ENCODE measurements at regions not wholly inside any gene's neighbourhood (a gene's known extent, or its start where the extent isn't known, plus 50 kb on each side); places are given as distances from the start of the nearest gene placed in this dataset.

GRCh38 chr4:106585915-106586349 is 217.4 kb upstream of the GIMD1 start:
- TF ChIP-seq, protein P1, sequence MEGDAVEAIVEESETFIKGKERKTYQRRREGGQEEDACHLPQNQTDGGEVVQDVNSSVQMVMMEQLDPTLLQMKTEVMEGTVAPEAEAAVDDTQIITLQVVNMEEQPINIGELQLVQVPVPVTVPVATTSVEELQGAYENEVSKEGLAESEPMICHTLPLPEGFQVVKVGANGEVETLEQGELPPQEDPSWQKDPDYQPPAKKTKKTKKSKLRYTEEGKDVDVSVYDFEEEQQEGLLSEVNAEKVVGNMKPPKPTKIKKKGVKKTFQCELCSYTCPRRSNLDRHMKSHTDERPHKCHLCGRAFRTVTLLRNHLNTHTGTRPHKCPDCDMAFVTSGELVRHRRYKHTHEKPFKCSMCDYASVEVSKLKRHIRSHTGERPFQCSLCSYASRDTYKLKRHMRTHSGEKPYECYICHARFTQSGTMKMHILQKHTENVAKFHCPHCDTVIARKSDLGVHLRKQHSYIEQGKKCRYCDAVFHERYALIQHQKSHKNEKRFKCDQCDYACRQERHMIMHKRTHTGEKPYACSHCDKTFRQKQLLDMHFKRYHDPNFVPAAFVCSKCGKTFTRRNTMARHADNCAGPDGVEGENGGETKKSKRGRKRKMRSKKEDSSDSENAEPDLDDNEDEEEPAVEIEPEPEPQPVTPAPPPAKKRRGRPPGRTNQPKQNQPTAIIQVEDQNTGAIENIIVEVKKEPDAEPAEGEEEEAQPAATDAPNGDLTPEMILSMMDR (IDR thresholded peaks at IDR 0.05; ENCODE audit: insufficient read depth, low read length, poor library complexity, severe bottlenecking), result no peak
- TF ChIP-seq EZH2phosphoT487 (conservative IDR thresholded peaks at IDR 0.05; ENCODE audit: low read length), result no peak

All from SU-DHL-6 (cell line).